DOHH2 (cell line): ENCODE measurements at regions not wholly inside any gene's neighbourhood (a gene's known extent, or its start where the extent isn't known, plus 50 kb on each side); places are given as distances from the start of the nearest gene placed in this dataset.
"Not testable (repeated sequence)": the region's sequence is repeated elsewhere in the genome, so short reads cannot be mapped to it uniquely, and the experiment has no call there.

Experiments
- H3F3A ChIP-seq: fragments of 200-600 bp; sonication (generic), shearing (Covaris generic); 2 replicates; pipeline ENCODE4 v1.6.0; 2016; ENCODE audit warnings: antibody characterized with exemption, mild to moderate bottlenecking; ENCODE audit not compliant: control insufficient read depth, insufficient read depth
- H3K27ac ChIP-seq: fragments of 200-600 bp; sonication (generic); 2 replicates; pipeline ENCODE4 v1.5.1; 2014; ENCODE audit warnings: low read depth, mild to moderate bottlenecking, low read length, moderate library complexity
- H3K27me3 ChIP-seq: fragments of 200-600 bp; sonication (generic); 2 replicates; pipeline ENCODE4 v1.6.1; 2014; ENCODE audit warnings: mild to moderate bottlenecking, low read length, mixed read lengths; ENCODE audit not compliant: control insufficient read depth
- H3K36me3 ChIP-seq: fragments of 200-600 bp; sonication (generic); 2 replicates; pipeline ENCODE4 v1.6.1; 2014; ENCODE audit warnings: mild to moderate bottlenecking, low read length, moderate library complexity, mixed read lengths; ENCODE audit not compliant: control insufficient read depth
- H3K4me1 ChIP-seq: fragments of 200-600 bp; sonication (generic); 2 replicates; pipeline ENCODE4 v1.6.1; 2014; ENCODE audit warnings: mild to moderate bottlenecking, low read length, mixed read lengths; ENCODE audit not compliant: control insufficient read depth
- H3K4me2 ChIP-seq: fragments of 200-600 bp; sonication (generic); 2 replicates; pipeline ENCODE4 v1.6.0; 2014; ENCODE audit warnings: mild to moderate bottlenecking, low read length, moderate library complexity
- H3K4me3 ChIP-seq: fragments of 200-600 bp; sonication (generic); 2 replicates; pipeline ENCODE4 v1.5.1; 2014; ENCODE audit warnings: mild to moderate bottlenecking, low read length, mixed read lengths
- H3K79me2 ChIP-seq: fragments of 200-600 bp; sonication (generic); 2 replicates; pipeline ENCODE4 v1.6.1; 2014; ENCODE audit warnings: mild to moderate bottlenecking, low read length, mixed read lengths; ENCODE audit not compliant: control insufficient read depth
- H3K9me2 ChIP-seq: fragments of 200-600 bp; sonication (generic); replicated peaks from 2 replicates; pipeline ENCODE4 v1.6.1; 2014; ENCODE audit warnings: mild to moderate bottlenecking, low read length, mixed read lengths; ENCODE audit not compliant: control insufficient read depth
- H3K9me3 ChIP-seq: fragments of 200-600 bp; sonication (generic); 2 replicates; pipeline ENCODE4 v1.6.1; 2014; ENCODE audit warnings: antibody characterized with exemption, low read length, mixed read lengths; ENCODE audit not compliant: control insufficient read depth, insufficient read depth
- H4K20me1 ChIP-seq: fragments of 200-600 bp; sonication (generic); 2 replicates; pipeline ENCODE4 v1.6.0; 2014; ENCODE audit warnings: low read depth, mild to moderate bottlenecking, antibody characterized with exemption, low read length, moderate library complexity; ENCODE audit not compliant: control insufficient read depth, insufficient read depth
- EZH2phosphoT487 ChIP-seq: fragments of 200-600 bp; sonication (generic); IDR thresholded peaks from 2 replicates; pipeline ENCODE4 v1.6.1; 2017; ENCODE audit warnings: borderline replicate concordance, mild to moderate bottlenecking, antibody characterized with exemption, low read length, moderate library complexity, mixed read lengths
- TF ChIP-seq, protein P1 (sequence below): fragments of 200-600 bp; sonication (generic); IDR thresholded peaks from one replicate; pipeline ENCODE4 v1.5.1; 2014; ENCODE audit warnings: antibody characterized with exemption, mild to moderate bottlenecking, low read depth, low read length; ENCODE audit not compliant: poor library complexity, severe bottlenecking

DNA sequence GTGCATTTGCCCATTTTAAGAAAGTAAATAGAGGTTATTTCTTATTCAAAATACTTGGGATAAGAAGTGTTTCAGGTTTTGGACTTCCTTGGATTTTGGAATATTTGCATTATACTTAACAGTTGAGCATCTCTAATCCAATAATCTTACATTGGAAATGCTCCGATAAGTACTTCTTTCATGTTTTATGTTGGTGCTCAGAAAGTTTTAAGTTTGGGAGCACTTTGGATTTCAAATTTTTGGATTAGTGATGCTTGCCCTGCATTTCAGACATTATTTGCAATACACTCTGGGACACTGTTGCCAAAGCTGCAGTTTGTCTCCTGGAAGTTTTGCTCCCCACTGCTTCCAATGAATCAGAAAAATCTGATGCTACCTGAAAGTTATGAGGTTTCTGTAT is 691.9 kb upstream of the SLITRK6 start:
- no peak overlapping the region for H3K4me2 ChIP-seq
- H3K36me3 ChIP-seq: no peaks in the 10 kb centered on the region
- H3K4me1 ChIP-seq: no peaks in the 10 kb centered on the region
- H3K9me3 ChIP-seq: no peaks in the 10 kb centered on the region
- no peaks in the 10 kb centered on the region for H4K20me1 ChIP-seq
- TF ChIP-seq, protein P1, sequence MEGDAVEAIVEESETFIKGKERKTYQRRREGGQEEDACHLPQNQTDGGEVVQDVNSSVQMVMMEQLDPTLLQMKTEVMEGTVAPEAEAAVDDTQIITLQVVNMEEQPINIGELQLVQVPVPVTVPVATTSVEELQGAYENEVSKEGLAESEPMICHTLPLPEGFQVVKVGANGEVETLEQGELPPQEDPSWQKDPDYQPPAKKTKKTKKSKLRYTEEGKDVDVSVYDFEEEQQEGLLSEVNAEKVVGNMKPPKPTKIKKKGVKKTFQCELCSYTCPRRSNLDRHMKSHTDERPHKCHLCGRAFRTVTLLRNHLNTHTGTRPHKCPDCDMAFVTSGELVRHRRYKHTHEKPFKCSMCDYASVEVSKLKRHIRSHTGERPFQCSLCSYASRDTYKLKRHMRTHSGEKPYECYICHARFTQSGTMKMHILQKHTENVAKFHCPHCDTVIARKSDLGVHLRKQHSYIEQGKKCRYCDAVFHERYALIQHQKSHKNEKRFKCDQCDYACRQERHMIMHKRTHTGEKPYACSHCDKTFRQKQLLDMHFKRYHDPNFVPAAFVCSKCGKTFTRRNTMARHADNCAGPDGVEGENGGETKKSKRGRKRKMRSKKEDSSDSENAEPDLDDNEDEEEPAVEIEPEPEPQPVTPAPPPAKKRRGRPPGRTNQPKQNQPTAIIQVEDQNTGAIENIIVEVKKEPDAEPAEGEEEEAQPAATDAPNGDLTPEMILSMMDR: no peak
- no peak for TF ChIP-seq EZH2phosphoT487
- no peaks in the 10 kb centered on the region for H3K9me2 ChIP-seq
- no peaks in the 10 kb centered on the region for H3K27me3 ChIP-seq
- no peak overlapping the region for H3K27ac ChIP-seq
- no peak overlapping the region for H3K4me3 ChIP-seq
- no peaks in the 10 kb centered on the region for H3F3A ChIP-seq
- no peaks in the 10 kb centered on the region for H3K79me2 ChIP-seq

DNA sequence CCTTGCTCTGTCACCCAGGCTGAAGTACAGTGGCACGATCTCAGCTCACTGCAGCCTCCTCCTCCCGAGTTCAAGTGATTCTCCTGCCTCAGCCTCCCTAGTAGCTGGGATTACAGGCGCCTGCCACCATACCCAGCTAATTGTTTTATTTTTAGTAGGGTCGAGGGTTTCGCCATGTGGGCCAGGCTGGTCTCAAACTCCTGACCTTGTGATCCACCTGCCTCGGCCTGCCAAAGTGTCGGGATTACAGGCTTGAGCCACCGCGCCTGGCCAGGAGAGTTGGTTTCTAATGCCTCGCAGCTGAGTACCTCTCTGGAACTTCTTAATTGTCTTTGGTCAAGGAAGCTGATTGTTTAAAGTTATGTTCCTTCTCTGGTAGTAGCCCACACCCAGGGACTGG is 702.7 kb upstream of the SLITRK6 start:
- not testable (repeated sequence) for H3K27ac ChIP-seq, H3K9me2 ChIP-seq, H3K27me3 ChIP-seq, H3K4me1 ChIP-seq, H3K79me2 ChIP-seq, H3K4me3 ChIP-seq, H3K4me2 ChIP-seq, H3F3A ChIP-seq, H4K20me1 ChIP-seq, H3K9me3 ChIP-seq, H3K36me3 ChIP-seq

DNA sequence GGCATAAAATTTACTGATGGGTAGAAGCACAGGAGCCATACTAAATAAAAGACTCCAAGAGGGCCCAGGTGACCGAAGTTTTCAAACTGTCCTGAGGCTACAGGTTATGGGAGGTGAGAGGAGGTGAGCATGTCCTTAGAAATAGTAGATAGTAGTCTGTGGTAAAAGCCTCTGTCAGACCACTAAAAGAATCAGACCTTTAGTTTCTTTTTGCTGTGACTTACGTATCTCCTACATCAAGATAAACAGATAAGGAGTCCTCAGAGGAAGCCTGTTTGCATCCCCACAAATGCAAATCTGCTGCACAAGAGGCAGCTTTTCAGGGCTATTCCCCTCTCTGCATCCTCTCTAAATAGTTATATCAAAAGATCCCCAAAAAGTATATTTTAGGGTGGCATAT is 711.6 kb upstream of the SLITRK6 start:
- Histone ChIP-seq H3K27me3 (no peaks in the 10 kb centered on the region), H3K36me3 (no peaks in the 10 kb centered on the region), H3K4me3 (no peak overlapping the region), H4K20me1 (no peaks in the 10 kb centered on the region), H3K4me2 (no peak overlapping the region), H3K4me1 (no peaks in the 10 kb centered on the region), H3K9me2 (no peaks in the 10 kb centered on the region), H3K79me2 (no peaks in the 10 kb centered on the region), H3K9me3 (no peaks in the 10 kb centered on the region), H3F3A (no peaks in the 10 kb centered on the region), H3K27ac (no peak overlapping the region)
- no peak for TF ChIP-seq EZH2phosphoT487
- TF ChIP-seq, protein P1: no peak

DNA sequence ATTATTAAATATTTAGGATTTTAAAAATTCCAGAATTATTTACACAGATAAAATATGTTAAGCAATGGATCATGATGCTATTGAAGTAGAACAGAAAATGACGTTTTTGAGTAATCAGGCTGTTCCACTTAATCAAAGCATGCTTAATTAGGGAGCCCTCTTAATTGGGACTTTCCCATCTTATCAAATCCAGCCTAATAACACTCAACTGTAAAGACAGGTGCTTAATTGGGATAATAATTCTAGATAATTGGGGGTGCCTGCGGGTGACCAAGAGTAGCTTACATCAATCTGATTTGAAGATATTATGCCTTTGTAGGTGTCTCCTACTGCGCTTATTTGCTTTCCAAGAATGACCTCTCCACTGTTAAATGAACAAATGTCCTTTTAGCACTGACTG is 742.2 kb upstream of the SLITRK6 start:
- Histone ChIP-seq H3K79me2 (no peaks in the 10 kb centered on the region), H3K9me2 (no peaks in the 10 kb centered on the region), H3K4me1 (no peaks in the 10 kb centered on the region), H3K27ac (no peak overlapping the region), H4K20me1 (no peaks in the 10 kb centered on the region), H3K36me3 (no peaks in the 10 kb centered on the region), H3K4me3 (no peak overlapping the region), H3F3A (no peaks in the 10 kb centered on the region), H3K9me3 (no peaks in the 10 kb centered on the region), H3K4me2 (no peak overlapping the region), H3K27me3 (no peaks in the 10 kb centered on the region)
- TF ChIP-seq EZH2phosphoT487: no peak
- TF ChIP-seq, protein P1: no peak
